GM19438 (cell line): ENCODE measurements at regions not wholly inside any gene's neighbourhood (a gene's known extent, or its start where the extent isn't known, plus 50 kb on each side); places are given as distances from the start of the nearest gene placed in this dataset.
A peak's percentile ranks its signal among the peaks of the same experiment; 100 is the strongest.

Experiments used
- ATAC-seq: cut with Tn5 transposase; IDR thresholded peaks from one replicate; pipeline ENCODE4 v1.9.1; 2021; ENCODE audit warnings: low read depth; ENCODE audit not compliant: unreplicated experiment

DNA sequence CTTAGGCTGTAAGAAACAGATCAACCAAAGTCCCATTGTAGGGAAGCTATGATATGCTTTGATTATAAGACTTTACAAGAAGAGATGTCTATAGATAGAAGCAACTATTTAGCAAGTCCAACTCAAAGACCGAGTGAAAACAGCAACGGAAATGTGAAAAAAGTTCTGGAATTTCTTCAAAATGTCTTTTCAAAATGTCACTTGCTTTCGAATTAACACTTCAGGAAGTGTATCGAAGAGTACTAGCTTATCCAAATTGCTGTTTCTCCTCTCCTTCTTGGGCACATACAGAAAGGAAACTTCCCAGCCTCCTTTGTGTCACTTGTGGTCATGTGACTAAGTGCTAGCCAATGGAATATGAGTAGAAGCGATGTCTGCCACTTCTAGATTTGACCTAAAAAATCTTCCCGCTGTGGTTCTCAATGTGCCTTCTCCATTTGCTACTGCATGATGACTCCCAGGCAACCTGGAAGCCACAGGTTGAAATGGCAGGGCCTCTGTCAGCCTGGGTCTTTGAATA lies 89.9 kb downstream of the TSEN15 start:
- no peak for ATAC-seq

DNA sequence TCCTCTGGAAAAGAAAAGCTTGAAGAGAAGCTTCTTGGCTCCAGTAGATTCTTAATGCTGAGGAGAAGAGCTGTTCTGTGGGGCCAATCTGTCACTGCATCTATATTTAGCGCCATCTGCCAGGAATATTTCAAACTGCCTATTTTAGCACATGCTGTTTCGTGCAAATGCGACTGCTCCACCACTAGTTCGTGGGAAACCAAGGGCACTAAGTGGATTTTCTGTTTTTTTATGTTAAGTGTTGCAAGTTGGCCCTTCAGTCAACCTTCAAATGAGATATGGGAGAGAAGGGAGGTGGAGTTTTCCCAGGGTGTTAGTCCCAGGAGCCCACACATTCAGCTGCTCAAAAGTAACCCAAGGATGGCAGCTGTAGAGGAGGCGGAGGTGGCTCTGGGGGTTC lies 91.9 kb downstream of the TSEN15 start:
- ATAC-seq: no peak

DNA sequence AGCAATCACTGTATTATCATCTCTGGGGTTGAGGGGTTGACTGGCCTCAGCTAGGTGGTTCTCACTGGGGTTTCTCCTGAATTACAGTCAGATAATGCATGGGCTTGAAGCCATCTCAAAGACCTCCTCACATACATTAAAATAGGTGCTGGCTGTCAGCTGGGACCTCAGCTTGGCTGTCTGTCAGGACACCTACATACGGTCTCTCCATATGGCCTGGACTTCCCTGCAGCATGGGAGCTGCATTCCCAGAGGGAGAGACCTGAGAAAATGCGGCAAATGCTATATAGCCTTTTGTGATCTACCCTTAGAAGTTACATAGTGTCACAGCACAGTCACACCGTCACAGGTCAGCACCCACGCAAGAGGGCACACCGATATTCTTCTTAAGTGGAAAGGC lies 93.6 kb downstream of the TSEN15 start:
- no peak for ATAC-seq

DNA sequence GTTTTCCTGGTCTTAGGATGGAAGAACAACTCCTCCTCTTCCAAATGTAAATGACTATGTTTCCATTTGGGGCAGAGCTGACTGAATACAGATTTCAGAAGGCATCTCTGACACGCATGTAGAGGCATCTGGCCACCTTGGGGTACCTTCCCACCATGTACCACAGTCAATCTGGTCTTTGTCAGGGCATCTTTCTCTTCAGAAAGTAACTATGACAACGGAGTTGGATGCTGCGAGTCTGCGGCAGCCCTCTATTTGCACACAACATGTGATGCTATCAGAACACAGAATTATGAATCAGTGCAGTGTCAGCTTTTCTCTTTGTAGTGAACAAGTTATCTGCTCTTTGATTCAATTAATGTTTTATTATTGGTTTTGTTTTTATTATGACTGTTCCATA lies 94.7 kb downstream of the TSEN15 start:
- no peak for ATAC-seq

DNA sequence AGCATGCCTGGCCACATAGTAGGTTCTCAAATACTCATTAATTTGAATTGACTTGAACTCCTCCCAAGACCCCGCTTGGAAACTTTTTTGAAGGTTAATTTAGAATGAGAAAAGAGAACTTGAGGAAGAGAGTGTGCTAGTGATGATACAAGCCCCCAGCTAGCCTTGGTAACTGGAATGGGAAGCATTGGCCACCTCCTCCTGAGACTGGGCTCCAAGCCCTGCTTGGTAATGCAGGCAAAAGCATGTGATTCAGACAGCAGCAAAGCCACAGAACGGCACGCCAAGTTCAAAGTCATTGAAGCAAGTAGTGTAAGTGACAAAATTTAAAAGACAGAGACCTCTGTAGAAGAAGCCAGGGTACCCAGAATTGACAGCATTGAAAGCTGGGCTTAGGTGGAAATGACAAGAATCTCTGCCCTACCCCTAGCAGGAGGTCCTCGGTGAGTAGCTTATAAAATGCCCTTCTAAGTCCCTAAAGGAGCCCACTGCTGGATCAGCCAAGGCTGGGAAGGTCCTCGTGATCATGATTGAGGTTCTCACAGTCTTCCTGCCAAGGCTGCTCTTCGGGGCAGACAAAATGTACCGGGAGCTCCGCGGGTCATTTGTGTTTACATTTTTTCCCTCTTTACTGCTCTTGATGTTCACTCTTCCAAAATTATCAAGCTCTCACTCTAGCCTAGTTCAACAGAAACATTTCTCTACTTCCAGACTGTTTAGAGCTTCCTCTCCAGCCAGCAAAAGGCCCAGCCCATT lies 99.4 kb downstream of the TSEN15 start:
- no peak for ATAC-seq

DNA sequence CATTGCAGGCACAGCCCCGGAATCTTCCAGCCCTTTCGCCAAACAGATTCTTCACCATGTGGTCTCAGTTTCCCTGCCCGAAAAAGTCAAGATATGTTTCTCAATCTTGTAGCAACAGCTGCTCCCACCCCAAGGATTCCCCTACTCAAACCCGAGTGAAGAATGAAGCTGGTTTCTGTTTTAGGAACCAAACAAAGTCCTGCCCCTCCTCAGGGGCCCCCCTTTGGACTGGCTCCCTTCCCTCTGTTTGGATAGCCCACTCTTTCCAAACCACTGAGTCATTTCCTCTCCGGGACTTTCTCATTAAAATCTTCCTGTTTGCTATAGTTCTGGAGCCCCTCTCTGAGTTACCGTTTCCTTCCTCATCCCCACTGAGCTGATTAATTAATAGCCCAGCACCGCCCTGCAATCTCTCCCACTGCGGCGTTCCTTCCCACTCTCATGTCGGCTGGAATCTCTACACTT lies 100.9 kb downstream of the TSEN15 start:
- ATAC-seq: no peak

DNA sequence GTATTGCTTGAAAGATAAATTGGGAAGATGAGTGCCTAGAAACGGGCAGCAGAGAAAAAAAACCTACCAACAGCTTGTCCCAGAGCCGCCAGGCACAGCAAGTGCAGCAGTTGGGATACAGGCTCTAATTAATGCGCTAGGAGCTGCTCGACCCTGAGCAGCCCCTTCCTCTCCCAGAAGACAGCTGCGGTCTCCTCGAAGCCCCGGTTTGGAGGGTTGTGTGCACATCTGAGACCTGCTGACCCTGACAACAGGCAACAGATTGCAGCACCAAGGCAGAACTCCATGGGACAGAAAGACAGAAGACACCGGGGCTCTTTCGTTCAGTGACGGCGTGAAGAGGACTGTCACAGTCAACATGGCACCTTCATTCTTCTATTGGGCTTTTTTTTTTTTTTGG lies 101.4 kb downstream of the TSEN15 start:
- no peak for ATAC-seq

DNA sequence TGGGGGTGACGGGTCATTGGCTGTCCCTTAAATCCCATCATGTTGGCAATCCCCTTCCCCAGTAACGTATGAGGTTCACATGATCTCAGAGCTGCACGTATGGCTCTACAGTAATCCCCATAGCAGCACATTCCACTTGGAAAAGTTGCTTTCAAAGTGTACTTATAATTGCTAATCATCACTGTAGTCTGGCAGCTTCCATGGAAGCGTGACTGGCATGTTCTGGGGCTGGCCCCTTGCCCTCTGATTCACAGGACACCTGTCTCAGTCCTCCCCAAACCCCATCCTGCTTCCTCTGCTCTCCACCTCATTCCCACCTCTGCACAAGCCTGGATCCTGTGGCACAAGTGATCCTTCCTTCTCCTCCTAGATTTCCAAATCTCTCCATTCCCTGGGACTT lies 102.2 kb downstream of the TSEN15 start:
- no peak for ATAC-seq

DNA sequence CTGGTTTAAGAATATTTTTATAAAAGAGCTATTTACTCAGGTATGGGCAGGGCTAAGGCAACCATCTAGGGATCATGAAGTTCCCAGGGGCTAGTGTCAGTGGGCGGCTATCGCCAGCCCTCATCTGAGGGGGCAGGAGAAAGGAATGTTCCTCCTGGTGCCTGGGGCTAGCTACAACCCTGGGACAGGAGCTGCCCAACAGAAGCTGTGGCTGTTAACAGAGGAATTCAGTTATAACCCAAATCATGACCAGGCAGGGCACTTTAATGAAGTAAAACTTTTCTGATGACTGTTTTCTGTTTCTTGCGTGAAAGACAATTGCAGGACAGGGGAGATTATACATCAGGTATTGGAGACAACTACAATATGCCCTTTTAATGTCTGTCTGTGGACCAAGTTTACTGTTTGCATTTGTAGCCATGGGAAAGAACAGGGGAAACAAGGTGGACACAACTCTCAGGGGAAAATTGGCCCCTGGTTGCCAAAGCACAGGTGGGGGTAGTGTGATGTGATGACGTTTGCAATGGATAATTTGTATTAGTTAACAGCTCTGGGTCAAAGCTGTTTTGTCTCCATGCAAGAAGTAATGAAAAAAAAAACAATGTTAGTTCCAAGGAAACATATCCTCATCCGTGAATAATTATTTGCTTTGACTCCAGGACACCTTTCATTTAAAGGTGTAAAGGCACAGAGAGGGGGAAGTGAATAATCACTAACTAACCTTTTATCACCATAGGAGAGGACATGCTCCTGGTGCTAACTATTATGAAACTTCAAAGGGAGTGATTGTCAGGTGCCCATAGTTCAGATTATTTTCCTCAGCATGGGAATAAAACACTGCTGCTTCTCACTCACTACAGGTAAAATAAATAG lies 105.2 kb downstream of the TSEN15 start:
- no peak for ATAC-seq

DNA sequence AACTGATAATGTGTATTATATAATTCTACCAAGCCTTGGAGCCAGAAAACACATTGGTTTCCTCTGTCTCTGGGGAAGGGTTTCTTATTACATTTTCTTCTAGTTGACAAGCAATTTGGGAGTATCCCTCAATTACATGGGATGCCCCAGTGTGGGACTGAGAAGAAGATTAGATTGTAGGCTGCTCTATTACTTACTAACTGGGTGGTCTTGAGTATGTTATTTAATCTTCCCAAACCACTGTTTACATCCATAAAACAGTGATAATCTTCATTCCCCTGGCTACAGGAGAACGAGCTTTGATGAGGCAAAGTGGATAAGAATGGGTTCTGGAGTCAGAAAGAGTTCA lies 105.8 kb downstream of the TSEN15 start:
- ATAC-seq: no peak

DNA sequence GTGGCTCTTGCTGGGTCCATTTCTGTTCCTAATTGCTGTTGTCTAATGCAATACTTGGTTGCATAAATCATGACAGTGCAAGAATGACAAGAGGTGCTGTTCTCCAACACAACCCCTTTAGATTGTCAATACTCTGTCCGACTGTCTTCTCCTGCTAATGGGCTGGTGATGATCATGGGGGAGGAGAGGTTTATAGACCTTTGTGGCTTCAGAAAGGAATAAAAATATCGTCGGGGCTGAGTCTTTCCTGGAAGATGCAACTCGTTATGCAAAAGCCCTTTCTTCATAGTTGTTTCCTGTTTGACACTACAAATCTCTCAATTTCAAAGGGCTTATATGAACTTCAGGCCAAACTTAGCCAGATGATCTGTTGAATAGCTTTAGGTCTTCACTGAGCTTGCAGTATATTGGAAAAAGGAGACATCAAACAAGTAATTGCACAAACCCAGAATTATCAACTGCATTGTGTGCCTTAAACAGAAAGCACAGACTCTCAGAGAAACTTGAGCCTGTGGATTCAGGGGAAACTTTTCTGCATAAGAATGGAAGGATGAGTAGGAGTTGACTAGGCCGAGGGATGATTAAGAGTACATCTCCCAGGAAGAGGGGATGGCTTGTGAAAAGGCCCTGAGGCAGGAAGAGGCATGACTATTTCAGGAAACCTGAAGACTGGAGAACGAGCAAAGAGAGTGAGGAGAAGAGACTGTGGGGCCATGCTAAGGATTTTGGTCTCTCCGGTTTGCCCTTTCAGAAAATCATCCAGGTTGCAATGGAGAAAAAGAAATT lies 107.6 kb downstream of the TSEN15 start:
- ATAC-seq: no peak

DNA sequence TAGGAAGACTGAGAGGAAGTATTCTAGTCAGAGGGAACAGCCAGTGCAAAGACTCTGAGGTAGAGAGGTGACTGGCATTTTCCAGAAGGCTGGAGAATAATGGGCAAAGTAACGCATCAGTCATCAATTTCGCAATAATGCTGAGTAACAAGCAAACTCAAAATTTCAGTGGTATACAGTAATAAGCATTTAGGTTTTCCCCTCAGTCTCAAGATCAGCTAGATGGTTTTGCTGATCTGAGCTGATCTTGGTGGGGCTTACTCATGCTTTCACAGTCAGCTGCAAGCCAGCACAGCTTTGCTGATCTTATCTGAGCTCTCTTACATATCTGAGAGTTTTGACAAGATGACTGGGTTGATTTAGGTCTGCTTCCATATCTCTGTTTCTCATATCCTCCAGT lies 108.7 kb downstream of the TSEN15 start:
- ATAC-seq: no peak

DNA sequence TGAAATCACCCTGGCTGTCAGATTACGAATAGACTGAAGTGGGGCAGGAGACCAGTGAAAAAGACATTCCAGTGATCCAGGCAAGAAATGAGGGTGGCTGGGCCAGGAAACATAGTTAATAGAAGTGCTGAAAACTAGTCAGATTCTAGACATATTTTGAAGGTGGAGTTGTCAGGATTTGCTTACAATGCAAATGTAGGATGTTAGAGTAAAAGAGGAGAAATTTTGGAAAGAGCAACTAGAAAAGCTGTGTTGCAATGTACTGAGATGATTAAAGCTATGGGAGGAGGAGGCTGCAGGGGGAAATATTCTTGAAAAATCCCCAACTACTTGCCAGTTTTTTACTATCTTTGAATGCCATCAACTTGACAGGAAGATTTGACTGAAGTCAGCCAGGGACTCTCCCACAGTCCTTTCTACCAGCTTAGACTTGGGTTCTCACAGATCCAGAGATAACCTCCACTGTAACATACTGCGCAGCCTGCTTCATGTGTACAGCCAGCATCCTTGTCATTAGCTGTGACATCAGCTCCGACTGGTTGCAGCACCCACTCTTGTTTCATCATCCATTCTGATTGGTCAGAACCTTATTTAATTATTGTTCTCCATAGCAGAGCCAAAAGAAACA lies 109.7 kb downstream of the TSEN15 start:
- ATAC-seq: no peak

DNA sequence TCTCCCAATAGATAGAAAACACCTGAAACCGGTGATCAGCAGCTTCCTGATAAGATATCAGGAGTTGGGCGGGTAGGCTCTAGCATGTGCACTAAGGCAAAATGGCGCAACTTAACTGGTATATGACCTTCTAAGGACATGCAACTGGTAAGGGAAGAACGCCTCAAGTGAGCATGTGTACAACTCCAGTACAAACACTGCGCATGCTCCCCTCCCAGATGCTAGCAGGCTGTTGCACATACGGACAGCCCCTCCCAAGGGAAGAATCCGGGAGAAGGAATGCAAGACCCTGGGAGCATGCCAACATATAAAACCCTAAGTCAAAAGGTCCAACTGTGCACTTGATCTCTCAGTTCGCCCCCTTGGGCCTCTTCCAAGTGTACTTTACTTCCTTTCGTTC lies 110.8 kb downstream of the TSEN15 start:
- ATAC-seq: no peak

DNA sequence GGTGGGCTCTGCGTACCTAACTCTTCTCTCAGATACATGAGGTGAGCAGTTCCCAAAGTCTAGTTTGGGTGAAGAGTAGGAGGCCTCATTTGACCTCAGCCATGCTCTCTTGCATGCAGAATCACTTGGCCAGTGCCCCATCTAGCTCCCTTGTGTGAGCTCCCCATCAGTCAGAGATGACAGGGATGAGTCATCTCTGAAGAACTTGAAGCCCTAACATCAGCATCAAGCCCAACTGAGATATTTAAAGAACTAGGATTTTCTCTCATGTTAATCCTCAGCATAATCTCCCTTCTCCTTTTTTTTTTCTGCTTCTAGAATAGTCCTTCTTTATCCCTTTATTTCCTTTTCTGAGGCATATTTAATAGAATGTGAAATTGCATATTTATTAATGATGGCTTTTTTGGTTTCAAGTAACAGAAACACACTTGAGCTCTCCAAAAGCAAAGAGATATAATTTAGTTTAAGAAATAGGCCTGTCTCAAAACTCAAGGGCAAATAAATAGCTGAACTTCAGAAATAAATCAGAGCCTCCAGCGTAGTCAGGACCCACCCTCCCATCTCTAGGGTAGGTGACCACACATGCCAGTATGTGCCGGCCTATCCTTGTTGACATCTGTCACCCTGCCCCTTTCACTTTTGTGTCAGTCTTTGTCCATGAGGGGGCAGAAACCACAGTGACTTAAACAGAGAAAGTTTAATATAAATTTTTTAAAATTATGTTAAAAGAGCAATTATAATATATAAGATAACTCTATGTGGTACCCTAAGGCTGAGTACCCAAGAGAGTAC lies 112.3 kb downstream of the TSEN15 start:
- peak; percentile 73 for ATAC-seq

DNA sequence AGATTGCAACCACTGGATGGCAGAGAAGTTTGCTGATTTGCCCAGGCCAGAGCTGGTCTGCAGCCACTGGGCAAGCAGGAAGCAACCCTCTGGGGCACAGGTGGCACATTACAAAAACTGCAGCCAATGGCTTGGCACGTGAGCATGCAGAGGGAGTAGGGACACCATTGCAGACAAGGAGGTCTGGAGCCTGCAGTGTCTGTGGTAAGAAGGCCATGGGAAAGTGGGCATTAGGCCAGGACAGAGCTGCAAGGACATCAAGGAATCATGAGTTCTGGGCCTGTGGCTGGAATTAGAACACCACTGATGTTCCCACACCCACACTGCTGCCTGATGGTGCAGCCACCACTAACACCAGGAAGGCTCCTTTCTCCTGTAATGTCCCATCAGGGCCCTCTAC lies 113.0 kb downstream of the TSEN15 start:
- no peak for ATAC-seq

DNA sequence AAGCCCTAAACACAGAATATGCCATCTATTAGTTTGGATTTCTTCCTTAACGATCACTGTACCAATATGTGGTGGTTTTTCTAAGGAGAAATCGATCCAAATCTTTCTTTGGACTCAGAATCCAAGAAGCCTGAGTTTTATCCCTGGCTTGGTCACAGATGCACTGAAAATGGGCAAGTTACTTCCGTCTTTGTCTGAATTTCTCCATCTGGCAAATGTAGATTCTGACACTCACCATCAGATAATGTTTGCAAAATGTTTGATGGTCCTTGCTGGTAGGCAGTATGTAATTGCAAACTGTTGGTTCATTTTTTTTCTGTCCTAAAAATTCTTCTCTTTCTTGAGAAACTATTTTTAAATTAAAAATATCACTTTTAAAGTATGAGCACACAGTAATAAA lies 115.0 kb downstream of the TSEN15 start:
- ATAC-seq: no peak

DNA sequence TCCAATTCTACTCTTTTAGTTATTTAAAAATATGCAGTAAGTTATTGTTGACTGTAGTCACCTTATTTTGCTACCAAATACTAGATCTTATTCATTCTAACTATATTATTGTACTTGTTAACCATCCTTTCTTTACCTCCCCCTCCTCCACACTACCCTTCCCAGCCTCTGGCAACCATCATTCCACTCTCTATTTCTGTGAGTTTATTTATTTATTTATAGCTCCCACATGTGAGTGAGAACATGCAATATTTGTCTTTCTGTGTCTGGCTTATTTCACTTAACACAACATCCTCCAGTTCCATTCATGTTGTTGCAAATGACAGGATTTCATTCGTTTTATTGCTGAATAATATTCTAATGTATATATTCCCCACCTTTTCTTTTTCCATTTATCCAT lies 115.8 kb downstream of the TSEN15 start:
- no peak for ATAC-seq

DNA sequence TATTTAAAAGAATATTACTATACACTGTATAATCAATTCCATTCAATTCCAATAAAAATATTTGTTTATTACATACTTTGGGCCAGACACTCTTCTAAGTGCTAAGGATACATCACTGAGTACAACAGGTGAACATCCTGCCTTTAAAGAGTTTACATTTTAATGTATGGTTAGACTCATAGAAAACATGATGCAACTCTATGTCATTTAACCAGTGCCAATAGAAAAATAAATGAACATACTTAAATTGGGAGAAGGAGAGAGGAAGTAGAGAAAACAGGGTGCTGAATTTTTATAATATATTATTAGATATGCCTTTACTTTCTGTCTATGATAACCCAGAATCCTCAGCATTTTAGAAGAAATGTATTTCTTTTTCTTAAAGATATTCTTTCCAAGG lies 119.2 kb downstream of the TSEN15 start:
- ATAC-seq: no peak

DNA sequence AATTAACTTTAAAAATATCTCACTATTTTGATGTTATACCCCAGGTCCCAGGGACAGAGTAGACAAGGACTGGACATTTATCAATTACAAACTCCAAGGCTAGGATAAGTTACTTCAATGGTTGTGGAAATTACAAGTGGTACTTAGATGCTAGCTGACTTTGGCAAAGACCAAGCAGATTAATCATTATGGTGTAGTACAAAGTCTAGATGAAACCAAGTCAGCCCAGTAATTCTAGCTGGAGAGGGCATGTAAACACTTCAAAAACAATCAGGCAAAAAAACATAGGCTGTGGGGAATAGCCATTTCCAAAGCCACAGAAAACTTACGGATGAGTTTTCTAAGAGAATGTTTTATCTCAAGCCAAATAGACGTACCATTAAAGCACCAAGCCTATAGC lies 124.5 kb downstream of the TSEN15 start:
- no peak for ATAC-seq
